GM19324 (cell line): ENCODE measurements at regions not wholly inside any gene's neighbourhood (a gene's known extent, or its start where the extent isn't known, plus 50 kb on each side); places are given as distances from the start of the nearest gene placed in this dataset.
"Not testable (repeated sequence)": the region's sequence is repeated elsewhere in the genome, so short reads cannot be mapped to it uniquely, and the experiment has no call there.

Source experiments
- ATAC-seq: cut with Tn5 transposase; IDR thresholded peaks from one replicate; pipeline ENCODE4 v1.9.1; 2021; ENCODE audit warnings: mild to moderate bottlenecking, moderate library complexity; ENCODE audit not compliant: unreplicated experiment, low FRiP score

GRCh38 chr6:27132282-27132531, 115.3 kb upstream of the PRSS16 start:
- ATAC-seq, result peak; percentile 7

- ATAC-seq, result peak; percentile 82
Measured at GRCh38 chr6:27132532-27133280, 114.8 kb upstream of the PRSS16 start.

- ATAC-seq, result no peak
Measured at GRCh38 chr6:27133281-27134227, 113.9 kb upstream of the PRSS16 start.

DNA sequence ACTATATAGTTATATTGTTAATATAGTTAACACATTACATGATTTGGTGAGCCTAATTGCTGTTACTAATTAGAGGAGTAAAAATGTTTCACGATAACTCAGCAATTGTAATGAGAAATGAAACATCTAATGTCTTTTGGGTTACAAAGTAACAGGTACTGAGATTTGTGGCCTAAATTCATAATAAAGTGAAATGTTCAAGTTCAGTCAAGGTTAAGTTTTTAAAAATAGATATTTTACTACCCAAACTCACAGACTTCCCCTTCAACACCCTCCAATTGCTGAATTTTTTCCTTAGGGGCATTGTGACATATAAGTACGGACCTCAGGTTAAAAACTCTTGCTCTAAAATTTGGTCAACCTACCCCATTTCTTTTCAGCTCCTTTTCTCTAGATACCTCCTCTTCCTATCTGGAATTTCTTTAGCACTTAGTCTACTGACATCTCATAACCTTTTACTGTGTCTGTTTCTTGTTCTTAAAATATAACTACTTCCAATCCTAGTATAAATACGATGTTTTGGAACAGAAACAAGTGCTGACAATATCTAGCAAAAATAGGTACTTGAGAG, 112.3 kb upstream of the PRSS16 start:
- ATAC-seq, result no peak

DNA sequence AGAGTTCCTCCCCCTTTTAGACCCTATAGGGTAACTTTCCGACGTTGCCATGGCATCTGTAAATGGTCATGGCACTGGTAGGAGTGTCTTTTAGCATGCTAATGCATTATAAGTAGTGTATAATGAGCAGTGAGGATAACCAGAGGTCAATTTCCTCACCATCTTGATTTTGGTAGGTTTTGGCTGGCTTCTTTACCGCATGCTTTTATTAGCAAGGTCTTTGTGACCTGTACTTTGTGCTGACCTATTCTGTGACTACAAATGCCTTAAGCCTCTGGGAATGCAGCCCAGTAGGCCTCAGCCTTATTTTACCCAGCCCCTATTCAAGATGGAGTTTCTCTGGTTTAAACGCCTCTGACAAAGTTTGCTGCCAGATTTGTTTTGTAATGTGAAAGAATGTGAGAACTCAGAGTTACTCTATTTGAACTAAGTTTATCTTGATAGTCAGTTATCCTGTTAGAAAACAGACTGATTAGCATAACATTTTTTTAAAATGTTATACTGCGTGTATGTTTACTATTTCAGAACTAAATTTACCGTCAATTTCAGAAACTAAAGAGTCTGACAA, 111.3 kb upstream of the PRSS16 start:
- no peak for ATAC-seq

DNA sequence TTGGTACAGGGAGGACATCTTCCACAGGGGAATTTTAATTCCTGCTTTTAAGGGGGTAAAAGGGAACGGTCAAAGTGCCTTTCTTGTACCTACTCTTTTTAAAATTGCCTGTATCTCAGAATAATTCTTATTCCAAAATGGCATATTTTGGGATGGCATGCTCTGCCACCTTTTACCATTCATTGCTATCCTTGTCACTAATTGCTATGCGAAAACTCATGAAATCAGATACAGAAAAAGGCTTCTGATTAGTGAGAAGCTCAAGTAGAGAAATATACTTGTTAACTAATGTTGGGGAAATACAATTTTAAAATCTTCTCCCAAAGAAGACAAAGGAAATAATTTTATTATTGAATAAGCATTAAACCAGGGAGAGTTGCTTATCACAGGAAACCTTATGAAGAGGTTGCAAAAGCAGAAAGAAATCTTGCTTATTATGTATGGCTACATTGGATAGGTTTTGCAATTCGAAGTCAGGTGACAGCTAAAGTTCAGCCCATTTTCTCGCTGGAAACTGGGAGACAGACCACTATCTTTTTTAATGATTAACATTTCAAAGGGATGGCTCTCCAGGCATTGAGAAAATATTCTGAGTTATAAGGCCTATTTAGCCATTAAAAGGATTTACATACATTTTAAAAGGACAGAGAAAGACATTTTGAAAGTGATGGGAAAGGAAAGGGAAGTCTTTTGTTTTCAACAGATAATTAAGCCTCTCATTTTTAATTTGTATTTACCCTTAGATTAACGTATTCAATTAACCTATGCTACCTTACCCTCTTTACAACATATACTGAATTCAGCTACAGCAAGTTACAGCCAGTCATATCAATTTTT, 110.3 kb upstream of the PRSS16 start:
- ATAC-seq, result no peak

- ATAC-seq, result no peak
Measured at GRCh38 chr6:27138406-27138805, 109.1 kb upstream of the PRSS16 start.

- ATAC-seq, result peak; percentile 58
Measured at GRCh38 chr6:27138837-27139755, 108.4 kb upstream of the PRSS16 start.

DNA sequence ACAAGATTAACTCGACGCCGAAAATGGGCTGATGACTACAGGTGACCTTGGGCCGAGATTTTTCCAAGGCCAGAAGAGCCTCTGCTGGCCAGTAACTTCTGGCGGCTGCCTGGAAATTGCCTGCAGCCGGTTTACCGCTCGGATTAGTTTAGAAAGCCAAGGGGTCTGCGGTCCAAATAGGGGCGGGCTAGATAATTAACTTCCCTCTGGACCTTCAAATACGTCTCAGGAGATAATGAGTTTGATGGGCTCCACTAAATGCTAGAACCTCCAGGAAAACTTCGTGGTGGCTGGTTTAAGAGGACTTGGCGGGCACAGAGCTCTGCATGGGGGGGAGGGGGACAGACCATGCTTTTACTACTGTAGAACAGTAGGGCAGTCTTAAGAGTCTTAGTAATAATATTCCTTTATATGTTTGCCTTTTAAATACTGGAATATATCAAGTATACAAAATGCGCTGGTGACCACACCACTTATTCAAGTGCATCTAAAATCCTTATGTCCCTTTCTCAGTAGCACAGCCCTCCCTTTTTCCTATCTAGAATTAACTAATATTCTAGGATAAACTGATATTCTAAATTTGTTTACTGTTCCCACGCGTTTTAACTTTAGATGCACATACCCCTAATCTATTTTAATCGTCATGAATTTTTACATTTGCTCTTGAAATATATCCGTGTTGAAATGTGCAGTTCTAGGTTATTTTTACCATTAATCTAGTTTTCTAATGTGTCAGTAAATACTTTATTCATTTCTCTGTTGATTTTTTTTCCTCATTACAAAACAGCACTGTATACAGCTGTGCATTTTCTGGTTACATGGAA, 107.5 kb upstream of the PRSS16 start:
- peak; percentile 21 for ATAC-seq

- no peak for ATAC-seq
Measured at GRCh38 chr6:27140999-27141528, 106.4 kb upstream of the PRSS16 start.

GRCh38 chr6:27141529-27142015, 105.9 kb upstream of the PRSS16 start:
- no peak for ATAC-seq

GRCh38 chr6:27143020-27143388, 104.5 kb upstream of the PRSS16 start:
- not testable (repeated sequence) for ATAC-seq

GRCh38 chr6:27143474-27144026, 104.0 kb upstream of the PRSS16 start:
- ATAC-seq, result no peak

GRCh38 chr6:27144740-27145079, 102.8 kb upstream of the PRSS16 start:
- no peak for ATAC-seq

GRCh38 chr6:27145731-27146455, 101.6 kb upstream of the PRSS16 start:
- ATAC-seq, result peak; percentile 23

DNA sequence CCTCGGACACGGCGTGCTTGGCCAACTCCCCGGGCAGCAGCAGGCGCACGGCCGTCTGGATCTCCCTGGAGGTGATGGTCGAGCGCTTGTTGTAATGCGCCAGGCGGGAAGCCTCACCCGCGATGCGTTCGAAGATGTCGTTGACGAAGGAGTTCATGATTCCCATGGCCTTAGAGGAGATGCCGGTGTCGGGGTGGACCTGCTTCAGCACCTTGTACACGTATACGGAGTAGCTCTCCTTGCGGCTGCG, 101.1 kb upstream of the PRSS16 start:
- ATAC-seq, result peak; percentile 0

GRCh38 chr6:27146706-27147505, 100.6 kb upstream of the PRSS16 start:
- peak; percentile 87 for ATAC-seq
